ENCODE measurements at regions not wholly inside any gene's neighbourhood (a gene's known extent, or its start where the extent isn't known, plus 50 kb on each side); places are given as distances from the start of the nearest gene placed in this dataset.

- no peak for TF ChIP-seq POLR2A (IDR thresholded peaks at IDR 0.05)
- TF ChIP-seq CTCF (IDR thresholded peaks at IDR 0.05): no peak
These were observed 1089.6 kb downstream of the DNAJB9 start for GRCh38 chr7:109659261-109659660.

Data from uterus (tissue), 2 donors.